HG02870 (cell line): ENCODE measurements at regions not wholly inside any gene's neighbourhood (a gene's known extent, or its start where the extent isn't known, plus 50 kb on each side); places are given as distances from the start of the nearest gene placed in this dataset.
"Not testable (repeated sequence)": the region's sequence is repeated elsewhere in the genome, so short reads cannot be mapped to it uniquely, and the experiment has no call there.

Source experiments
- ATAC-seq: cut with Tn5 transposase; IDR thresholded peaks from one replicate; pipeline ENCODE4 v1.9.1; 2021; ENCODE audit warnings: mild to moderate bottlenecking, moderate library complexity; ENCODE audit not compliant: unreplicated experiment

- no peak for ATAC-seq
These were observed 177.7 kb downstream of the OR4M2 start for GRCh38 chr15:22258009-22258397.

GRCh38 chr15:22258398-22259150, 178.2 kb downstream of the OR4M2 start:
- no peak for ATAC-seq

- ATAC-seq, result not testable (repeated sequence)
These were observed 178.9 kb downstream of the OR4M2 start for GRCh38 chr15:22259151-22259750.

GRCh38 chr15:22259881-22260421, 179.6 kb downstream of the OR4M2 start:
- no peak for ATAC-seq

GRCh38 chr15:22262613-22263020, 182.3 kb downstream of the OR4M2 start:
- no peak for ATAC-seq

- ATAC-seq, result no peak
These were observed 183.4 kb downstream of the OR4M2 start for GRCh38 chr15:22263738-22264137.

- ATAC-seq, result not testable (repeated sequence)
These were observed 183.9 kb downstream of the OR4M2 start for GRCh38 chr15:22264272-22264671.

- ATAC-seq, result no peak
These were observed 185.0 kb downstream of the OR4M2 start for GRCh38 chr15:22265056-22265945.

- ATAC-seq, result no peak
These were observed 185.6 kb downstream of the OR4M2 start for GRCh38 chr15:22265970-22266369.

GRCh38 chr15:22267761-22268160, 187.4 kb downstream of the OR4M2 start:
- no peak for ATAC-seq

GRCh38 chr15:22268201-22268600, 187.9 kb downstream of the OR4M2 start:
- ATAC-seq, result not testable (repeated sequence)

GRCh38 chr15:22268654-22269053, 188.3 kb downstream of the OR4M2 start:
- ATAC-seq, result not testable (repeated sequence)

- ATAC-seq, result not testable (repeated sequence)
These were observed 186.2 kb upstream of the GOLGA6L22 start for GRCh38 chr15:22272286-22273160.

GRCh38 chr15:22273185-22273584, 185.5 kb upstream of the GOLGA6L22 start:
- ATAC-seq, result not testable (repeated sequence)

GRCh38 chr15:22274376-22274775, 184.3 kb upstream of the GOLGA6L22 start:
- ATAC-seq, result not testable (repeated sequence)

- not testable (repeated sequence) for ATAC-seq
These were observed 177.9 kb upstream of the GOLGA6L22 start for GRCh38 chr15:22280770-22281169.

GRCh38 chr15:22282794-22283533, 175.7 kb upstream of the GOLGA6L22 start:
- peak; percentile 85 for ATAC-seq

- ATAC-seq, result not testable (repeated sequence)
These were observed 173.8 kb upstream of the GOLGA6L22 start for GRCh38 chr15:22284795-22285420.

- ATAC-seq, result not testable (repeated sequence)
These were observed 167.6 kb upstream of the GOLGA6L22 start for GRCh38 chr15:22291054-22291453.
